GM12878 (cell line): ENCODE measurements at regions not wholly inside any gene's neighbourhood (a gene's known extent, or its start where the extent isn't known, plus 50 kb on each side); places are given as distances from the start of the nearest gene placed in this dataset.

Source experiments
- ATAC-seq: fragments of 200-7000 bp; cut with Tn5 transposase; 3 replicates; pipeline ENCODE4 v1.9.1; 2020; ENCODE audit warnings: mild to moderate bottlenecking, moderate library complexity
- BruUV-seq: library from RNA; stranded (reverse); fragments of 400-500 nt; replicated peaks from 2 replicates; lab custom pipeline; 2021; lab: Mats Ljungman, UMichigan
- CTCF ChIA-PET: fragments of 300-600 bp; sonication (Branson Sonifier 250); formaldehyde crosslinking; extraction: SDS; loops from one replicate; lab custom pipeline; 2021; ENCODE audit warnings: inconsistent platforms; lab: Yijun Ruan, JAX
- POLR2A ChIA-PET: fragments of 350-600 bp; formaldehyde crosslinking; extraction: SDS; loops from one replicate; lab custom pipeline; 2021; ENCODE audit warnings: inconsistent platforms; lab: Charles Lee
- RAD21 ChIA-PET: fragments of 300-600 bp; sonication (Branson Sonifier 250); formaldehyde crosslinking; loops from one replicate; lab custom pipeline; 2023; ENCODE audit warnings: antibody characterized with exemption; ENCODE audit not compliant: unreplicated experiment; lab: Charles Lee
- SMC1A ChIA-PET: fragments of 300-600 bp; sonication (Branson Sonifier 250); formaldehyde crosslinking; loops from one replicate; lab custom pipeline; 2023; ENCODE audit not compliant: unreplicated experiment, uncharacterized antibody; lab: Charles Lee
- DNase-seq: peaks from one replicate; pipeline ENCODE4 v3.0.0-alpha.2; 2011; ENCODE audit warnings: low read depth, low spot score
- FAIRE-seq: peaks from 3 replicates; lab custom pipeline; 2011; peaks lifted over from hg19 to GRCh38; lab: Jason Lieb, UNC
- H2AFZ ChIP-seq: 2 replicates; pipeline ENCODE4 v1.6.0; 2011; ENCODE audit warnings: low read depth, low read length, control low read depth; ENCODE audit not compliant: control insufficient read depth
- H3K27ac ChIP-seq: 2 replicates; pipeline ENCODE4 v1.5.1; 2011; ENCODE audit warnings: control low read depth; ENCODE audit not compliant: control insufficient read depth, insufficient read depth
- H3K27me3 ChIP-seq, 2 experiments: replicated peaks in 1 of 2; 2 replicates each; pipeline versions ENCODE4 v1.6.0 to v1.6.1; 2011; ENCODE audit warnings: low read length in 1 of 2; ENCODE audit not compliant: control insufficient read depth in 2 of 2, insufficient read depth in 2 of 2
- H3K36me3 ChIP-seq, 2 experiments: 2 replicates each; pipeline ENCODE4 v1.5.1; 2011; ENCODE audit warnings: low read length in 1 of 2; ENCODE audit not compliant: control insufficient read depth in 2 of 2, insufficient read depth in 2 of 2
- H3K4me1 ChIP-seq: 2 replicates; pipeline ENCODE4 v1.6.1; 2011; ENCODE audit warnings: mild to moderate bottlenecking, low read length, moderate library complexity, mixed read lengths; ENCODE audit not compliant: control insufficient read depth, insufficient read depth
- H3K4me2 ChIP-seq: 2 replicates; pipeline ENCODE4 v1.6.0; 2011; ENCODE audit warnings: control low read depth; ENCODE audit not compliant: control insufficient read depth, insufficient read depth
- H3K4me3 ChIP-seq: fragments of 200-600 bp; sonication (generic); 2 replicates; pipeline ENCODE4 v1.5.1; 2016
- H3K79me2 ChIP-seq: 2 replicates; pipeline ENCODE4 v1.6.0; 2011; ENCODE audit warnings: low read length; ENCODE audit not compliant: control insufficient read depth, insufficient read depth
- H3K9ac ChIP-seq: 2 replicates; pipeline ENCODE4 v1.8.0; 2011; ENCODE audit warnings: low read length, control low read depth, mixed read lengths; ENCODE audit not compliant: control insufficient read depth, insufficient read depth
- H3K9me3 ChIP-seq: replicated peaks from 3 replicates; pipeline ENCODE4 v1.5.1; 2011; ENCODE audit warnings: mild to moderate bottlenecking, low read length; ENCODE audit not compliant: control insufficient read depth, insufficient read depth
- H4K20me1 ChIP-seq: 2 replicates; pipeline ENCODE4 v1.6.0; 2011; ENCODE audit not compliant: control insufficient read depth, insufficient read depth
- BCL11A ChIP-seq: IDR thresholded peaks from 2 replicates; pipeline ENCODE4 v1.6.1; 2011; ENCODE audit warnings: low read depth, low read length
- EGR1 ChIP-seq, 2 experiments: IDR thresholded peaks; 1 replicate in 1 of 2; 2 replicates in 1 of 2; pipeline ENCODE4 v1.6.1; 2011 to 2012; ENCODE audit warnings: low read depth in 2 of 2, low read length in 2 of 2, borderline replicate concordance in 1 of 2, mild to moderate bottlenecking in 1 of 2, moderate library complexity in 1 of 2
- STAT1 ChIP-seq: fragments of 450-650 bp; conservative IDR thresholded peaks from 2 replicates; pipeline ENCODE4 v1.6.1; 2014; ENCODE audit warnings: antibody characterized with exemption, mild to moderate bottlenecking
- WGBS: methylation state at CpG from one replicate; pipeline ENCODE4 v1.1.6; 2016; ENCODE audit warnings: low lambda C conversion rate; ENCODE audit not compliant: insufficient replicate concordance, insufficient coverage; ENCODE audit errors: missing lambda C conversion rate; 5-methylcytosine and 5-hydroxymethylcytosine counted together
- in situ Hi-C: fragments of 300-500 bp; cut with MboI; formaldehyde crosslinking; loops from 9 replicates; pipeline ENCODE4 v1.14.3; 2018; ENCODE audit warnings: mixed read lengths
- intact Hi-C: fragments of 100-400 bp; cut with micrococcal nuclease; formaldehyde crosslinking; loops from one replicate; pipeline ENCODE4 v1.14.2; 2022; ENCODE audit not compliant: unreplicated experiment
- TF ChIP-seq, protein P1 (sequence below): IDR thresholded peaks from 2 replicates; pipeline ENCODE4 v1.6.1; 2011; ENCODE audit warnings: borderline replicate concordance, low read depth, mild to moderate bottlenecking, moderate library complexity, low read length; ENCODE audit not compliant: insufficient read depth, poor library complexity, severe bottlenecking
- TF ChIP-seq, protein P2 (sequence below): fragments of 450-650 bp; IDR thresholded peaks from 2 replicates; pipeline ENCODE4 v1.6.1; 2017; ENCODE audit warnings: mild to moderate bottlenecking, moderate library complexity
- TF ChIP-seq, protein P3 (sequence below): IDR thresholded peaks from 2 replicates; pipeline ENCODE4 v1.6.1; 2011; ENCODE audit warnings: borderline replicate concordance, low read depth, mild to moderate bottlenecking, moderate library complexity, mixed read lengths, low read length; ENCODE audit not compliant: insufficient read depth; ENCODE audit errors: extremely low read length
- TF ChIP-seq, protein P4 (sequence below): IDR thresholded peaks from 2 replicates; pipeline ENCODE4 v1.6.1; 2011; ENCODE audit warnings: low read depth, mild to moderate bottlenecking, low read length, moderate library complexity, borderline replicate concordance; ENCODE audit errors: extremely low read depth

DNA sequence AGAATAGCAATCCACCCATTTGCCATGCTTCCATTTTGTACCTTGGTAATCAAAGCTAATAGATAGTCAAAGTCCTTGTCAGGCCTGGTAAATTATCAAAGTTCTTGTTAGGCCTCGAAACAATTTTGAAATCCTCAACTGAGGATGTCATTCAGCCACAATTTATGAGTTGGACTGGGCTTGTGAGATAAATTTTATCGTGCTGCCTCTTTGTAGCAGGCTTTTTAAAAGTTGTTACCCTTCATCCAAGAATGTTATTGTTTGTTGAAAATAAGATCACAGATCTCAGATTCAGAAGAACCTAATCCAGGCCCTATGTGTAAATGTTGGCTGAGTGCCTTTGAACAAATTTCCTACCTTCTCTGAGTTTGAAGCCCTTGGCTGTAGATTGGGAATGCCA is 143.3 kb upstream of the PROK2 start:
- Histone ChIP-seq H2AFZ (no peak overlapping the region), H3K4me1 (peaks cover 8% of the 10 kb centered on the region), H3K4me3 (no peak overlapping the region), H3K9ac (no peak overlapping the region)
- no peak for ATAC-seq
- WGBS = 63% methylated on average over 2 of the region's 2 CpGs
- no TSS peak for BruUV-seq
- SMC1A ChIA-PET = no interaction called here
- TF ChIP-seq EGR1 (IDR thresholded peaks at IDR 0.05; ENCODE audit: borderline replicate concordance in 1 of 2, low read depth in 2 of 2, low read length in 2 of 2) (no peak), BCL11A (no peak), STAT1 (no peak)
- TF ChIP-seq, protein P1, sequence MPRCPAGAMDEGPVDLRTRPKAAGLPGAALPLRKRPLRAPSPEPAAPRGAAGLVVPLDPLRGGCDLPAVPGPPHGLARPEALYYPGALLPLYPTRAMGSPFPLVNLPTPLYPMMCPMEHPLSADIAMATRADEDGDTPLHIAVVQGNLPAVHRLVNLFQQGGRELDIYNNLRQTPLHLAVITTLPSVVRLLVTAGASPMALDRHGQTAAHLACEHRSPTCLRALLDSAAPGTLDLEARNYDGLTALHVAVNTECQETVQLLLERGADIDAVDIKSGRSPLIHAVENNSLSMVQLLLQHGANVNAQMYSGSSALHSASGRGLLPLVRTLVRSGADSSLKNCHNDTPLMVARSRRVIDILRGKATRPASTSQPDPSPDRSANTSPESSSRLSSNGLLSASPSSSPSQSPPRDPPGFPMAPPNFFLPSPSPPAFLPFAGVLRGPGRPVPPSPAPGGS = no peak
- TF ChIP-seq, protein P2, sequence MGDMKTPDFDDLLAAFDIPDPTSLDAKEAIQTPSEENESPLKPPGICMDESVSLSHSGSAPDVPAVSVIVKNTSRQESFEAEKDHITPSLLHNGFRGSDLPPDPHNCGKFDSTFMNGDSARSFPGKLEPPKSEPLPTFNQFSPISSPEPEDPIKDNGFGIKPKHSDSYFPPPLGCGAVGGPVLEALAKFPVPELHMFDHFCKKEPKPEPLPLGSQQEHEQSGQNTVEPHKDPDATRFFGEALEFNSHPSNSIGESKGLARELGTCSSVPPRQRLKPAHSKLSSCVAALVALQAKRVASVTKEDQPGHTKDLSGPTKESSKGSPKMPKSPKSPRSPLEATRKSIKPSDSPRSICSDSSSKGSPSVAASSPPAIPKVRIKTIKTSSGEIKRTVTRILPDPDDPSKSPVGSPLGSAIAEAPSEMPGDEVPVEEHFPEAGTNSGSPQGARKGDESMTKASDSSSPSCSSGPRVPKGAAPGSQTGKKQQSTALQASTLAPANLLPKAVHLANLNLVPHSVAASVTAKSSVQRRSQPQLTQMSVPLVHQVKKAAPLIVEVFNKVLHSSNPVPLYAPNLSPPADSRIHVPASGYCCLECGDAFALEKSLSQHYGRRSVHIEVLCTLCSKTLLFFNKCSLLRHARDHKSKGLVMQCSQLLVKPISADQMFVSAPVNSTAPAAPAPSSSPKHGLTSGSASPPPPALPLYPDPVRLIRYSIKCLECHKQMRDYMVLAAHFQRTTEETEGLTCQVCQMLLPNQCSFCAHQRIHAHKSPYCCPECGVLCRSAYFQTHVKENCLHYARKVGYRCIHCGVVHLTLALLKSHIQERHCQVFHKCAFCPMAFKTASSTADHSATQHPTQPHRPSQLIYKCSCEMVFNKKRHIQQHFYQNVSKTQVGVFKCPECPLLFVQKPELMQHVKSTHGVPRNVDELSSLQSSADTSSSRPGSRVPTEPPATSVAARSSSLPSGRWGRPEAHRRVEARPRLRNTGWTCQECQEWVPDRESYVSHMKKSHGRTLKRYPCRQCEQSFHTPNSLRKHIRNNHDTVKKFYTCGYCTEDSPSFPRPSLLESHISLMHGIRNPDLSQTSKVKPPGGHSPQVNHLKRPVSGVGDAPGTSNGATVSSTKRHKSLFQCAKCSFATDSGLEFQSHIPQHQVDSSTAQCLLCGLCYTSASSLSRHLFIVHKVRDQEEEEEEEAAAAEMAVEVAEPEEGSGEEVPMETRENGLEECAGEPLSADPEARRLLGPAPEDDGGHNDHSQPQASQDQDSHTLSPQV = no peak
- TF ChIP-seq, protein P3, sequence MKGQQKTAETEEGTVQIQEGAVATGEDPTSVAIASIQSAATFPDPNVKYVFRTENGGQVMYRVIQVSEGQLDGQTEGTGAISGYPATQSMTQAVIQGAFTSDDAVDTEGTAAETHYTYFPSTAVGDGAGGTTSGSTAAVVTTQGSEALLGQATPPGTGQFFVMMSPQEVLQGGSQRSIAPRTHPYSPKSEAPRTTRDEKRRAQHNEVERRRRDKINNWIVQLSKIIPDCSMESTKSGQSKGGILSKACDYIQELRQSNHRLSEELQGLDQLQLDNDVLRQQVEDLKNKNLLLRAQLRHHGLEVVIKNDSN = no peak
- TF ChIP-seq, protein P4, sequence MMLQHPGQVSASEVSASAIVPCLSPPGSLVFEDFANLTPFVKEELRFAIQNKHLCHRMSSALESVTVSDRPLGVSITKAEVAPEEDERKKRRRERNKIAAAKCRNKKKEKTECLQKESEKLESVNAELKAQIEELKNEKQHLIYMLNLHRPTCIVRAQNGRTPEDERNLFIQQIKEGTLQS = no peak
- TF ChIP-seq, all 136 proteins: peak for 0
- FAIRE-seq (no peak), DNase-seq (no peak)
- no peak overlapping the region for H3K27ac ChIP-seq
- no peak overlapping the region for H3K4me2 ChIP-seq
- no peaks in the 10 kb centered on the region for H3K79me2 ChIP-seq
- H4K20me1 ChIP-seq = no peaks in the 10 kb centered on the region
- intact Hi-C loops (loop anchor here (5.0 kb wide), 1 partner anchor 51 kb away; no protein-coding TSS in a partner anchor), in situ Hi-C loops (no loop called here)
- RAD21 ChIA-PET = interaction anchor here (3.1 kb wide), 1 partner anchor 893 kb away, joined by 11 read pairs; no protein-coding TSS in a partner anchor
- POLR2A ChIA-PET = no interaction called here
- no peaks in the 10 kb centered on the region for H3K27me3 ChIP-seq
- H3K9me3 ChIP-seq = no peaks in the 10 kb centered on the region; the same call in 2 of the 3 replicates
- no peaks in the 10 kb centered on the region for H3K36me3 ChIP-seq
- CTCF ChIA-PET = interaction anchor here (1.2 kb wide), 1 partner anchor 9 kb away, joined by 3 read pairs; no protein-coding TSS in a partner anchor
